ENCODE measurements at regions not wholly inside any gene's neighbourhood (a gene's known extent, or its start where the extent isn't known, plus 50 kb on each side); places are given as distances from the start of the nearest gene placed in this dataset.

DNA sequence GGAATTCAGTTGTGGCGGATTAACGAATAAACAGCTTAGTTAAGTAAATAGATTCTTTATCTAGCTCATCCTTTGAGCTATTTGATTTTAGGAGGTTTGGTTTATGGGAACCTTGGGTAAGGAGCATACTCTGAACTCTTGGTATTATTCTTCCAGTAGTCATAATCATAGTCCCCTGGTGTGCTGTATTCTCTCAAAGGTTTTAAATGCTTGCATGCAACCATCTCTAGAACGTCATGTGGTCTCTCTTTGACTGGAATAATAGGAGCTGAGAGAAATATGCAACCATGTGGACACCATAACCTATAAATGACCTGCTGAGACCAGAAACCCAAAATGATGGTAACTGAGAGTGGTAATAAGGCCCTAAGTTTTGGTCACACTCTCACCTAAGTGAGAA lies 951.6 kb upstream of the MIR17HG start:
- CTCF ChIA-PET: no interaction called here
- Mint-ChIP-seq H3K27me3 (no peaks in the 10 kb centered on the region), H3K36me3 (no peaks in the 10 kb centered on the region), H3K4me1 (no peaks in the 10 kb centered on the region), H3K9me3 (ENCODE audit: low read depth) (peaks cover 11% of the 10 kb centered on the region), H3K27ac (no peak overlapping the region), H3K4me3 (no peak overlapping the region)
- DNase-seq (no peak), ATAC-seq (no peak)

DNA sequence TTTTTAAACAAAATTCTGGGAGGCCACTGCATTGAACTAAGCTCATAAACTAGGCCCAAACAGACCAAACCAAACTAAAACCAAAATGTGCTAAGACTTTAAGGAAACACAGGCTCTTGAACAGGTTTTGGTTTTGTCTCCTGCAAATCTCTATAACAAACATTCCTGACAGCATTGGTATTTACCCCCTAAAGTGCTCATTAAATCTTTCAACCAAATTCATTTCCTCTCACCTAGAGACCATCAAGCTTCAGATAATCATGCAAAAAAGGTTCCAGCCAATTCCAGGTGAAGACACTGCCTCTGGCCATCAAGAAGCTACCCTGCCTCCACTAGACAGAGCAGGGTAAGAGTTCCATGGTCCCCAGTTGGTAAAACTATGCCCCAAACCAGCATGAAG lies 951.2 kb upstream of the MIR17HG start:
- ATAC-seq (no peak), DNase-seq (no peak)
- no peaks in the 10 kb centered on the region for H3K4me1 Mint-ChIP-seq
- CTCF ChIA-PET: no interaction called here
- no peaks in the 10 kb centered on the region for H3K36me3 Mint-ChIP-seq
- no peaks in the 10 kb centered on the region for H3K27me3 Mint-ChIP-seq
- no peak overlapping the region for H3K27ac Mint-ChIP-seq
- no peak overlapping the region for H3K4me3 Mint-ChIP-seq
- H3K9me3 Mint-ChIP-seq (ENCODE audit: low read depth): peaks cover 7% of the 10 kb centered on the region

DNA sequence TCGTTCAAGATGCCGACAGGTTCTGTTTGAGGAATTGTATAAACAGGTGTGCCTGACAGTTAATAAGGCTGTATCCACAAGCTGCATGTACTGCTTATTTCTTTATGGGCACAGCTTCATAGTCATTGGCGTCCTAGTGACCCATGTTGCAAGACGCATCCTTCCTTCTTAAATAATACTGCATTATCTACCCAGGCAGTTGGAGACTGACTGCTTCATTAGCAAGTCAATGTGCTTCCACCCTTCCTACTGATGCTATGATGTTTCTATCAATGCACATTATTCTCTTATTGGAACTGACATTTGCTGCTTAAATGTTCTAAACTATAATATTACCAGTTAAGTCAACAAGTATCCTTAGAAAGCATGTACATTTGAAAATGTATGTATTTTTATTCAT lies 950.0 kb upstream of the MIR17HG start:
- Mint-ChIP-seq H3K36me3 (no peaks in the 10 kb centered on the region), H3K27ac (no peak overlapping the region), H3K4me1 (no peaks in the 10 kb centered on the region), H3K4me3 (no peak overlapping the region), H3K27me3 (no peaks in the 10 kb centered on the region), H3K9me3 (ENCODE audit: low read depth) (peaks cover 10% of the 10 kb centered on the region)
- DNase-seq: no peak
- no peak for ATAC-seq
- CTCF ChIA-PET: no interaction called here

DNA sequence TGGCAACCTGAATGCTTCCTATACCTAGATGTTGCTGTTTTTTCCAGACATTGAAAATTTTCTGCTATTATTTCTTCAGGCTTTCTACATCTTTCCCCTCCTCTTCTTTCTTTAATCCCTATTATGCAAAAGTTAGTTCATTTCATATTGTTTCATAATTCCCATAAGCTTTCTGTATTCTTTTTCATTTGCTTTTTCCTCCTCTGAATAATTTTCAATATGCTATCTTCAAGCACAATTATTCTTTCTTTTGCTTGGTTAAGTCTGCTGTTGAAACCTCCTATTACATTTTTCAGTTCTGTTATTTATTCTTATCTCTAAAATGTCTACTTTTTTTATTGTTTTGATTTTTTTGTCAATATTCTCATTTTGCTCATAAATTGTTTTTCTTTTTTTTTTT lies 947.1 kb upstream of the MIR17HG start:
- CTCF ChIA-PET: no interaction called here
- DNase-seq: no peak
- H3K36me3 Mint-ChIP-seq: no peaks in the 10 kb centered on the region
- ATAC-seq: no peak
- no peak overlapping the region for H3K4me3 Mint-ChIP-seq
- H3K9me3 Mint-ChIP-seq (ENCODE audit: low read depth): peaks cover 15% of the 10 kb centered on the region
- H3K27ac Mint-ChIP-seq: no peak overlapping the region
- H3K4me1 Mint-ChIP-seq: no peaks in the 10 kb centered on the region
- no peaks in the 10 kb centered on the region for H3K27me3 Mint-ChIP-seq

DNA sequence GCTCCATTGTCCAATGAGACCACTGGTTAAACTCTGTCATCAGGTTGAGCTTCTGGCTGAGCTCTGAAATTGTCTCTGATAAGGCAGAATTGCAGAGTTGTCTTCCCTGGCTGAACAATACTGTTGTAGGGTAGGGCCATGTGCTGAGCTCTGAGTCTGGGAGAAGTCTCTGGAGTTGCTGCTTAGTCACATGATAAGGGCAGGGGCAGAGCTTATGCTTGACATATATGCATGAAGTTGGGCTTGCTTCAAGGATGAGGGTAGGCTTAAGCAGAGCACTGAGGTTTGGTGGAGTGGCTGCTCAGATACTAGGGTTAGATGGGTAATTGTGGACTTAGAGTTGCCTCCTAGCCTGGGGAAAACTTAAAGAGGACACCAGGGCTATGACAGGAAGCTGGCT lies 946.3 kb upstream of the MIR17HG start:
- H3K4me1 Mint-ChIP-seq: no peaks in the 10 kb centered on the region
- no peak for DNase-seq
- no peaks in the 10 kb centered on the region for H3K27me3 Mint-ChIP-seq
- peaks cover 15% of the 10 kb centered on the region for H3K9me3 Mint-ChIP-seq (ENCODE audit: low read depth)
- no peaks in the 10 kb centered on the region for H3K36me3 Mint-ChIP-seq
- no peak for ATAC-seq
- H3K4me3 Mint-ChIP-seq: no peak overlapping the region
- H3K27ac Mint-ChIP-seq: no peak overlapping the region
- CTCF ChIA-PET: no interaction called here

GRCh38 chr13:90402102-90402501 lies 945.4 kb upstream of the MIR17HG start:
- H3K4me1 Mint-ChIP-seq: no peaks in the 10 kb centered on the region
- CTCF ChIA-PET: no interaction called here
- H3K27ac Mint-ChIP-seq: no peak overlapping the region
- no peaks in the 10 kb centered on the region for H3K27me3 Mint-ChIP-seq
- no peak for DNase-seq
- no peak for ATAC-seq
- H3K4me3 Mint-ChIP-seq: no peak overlapping the region
- no peaks in the 10 kb centered on the region for H3K36me3 Mint-ChIP-seq
- H3K9me3 Mint-ChIP-seq (ENCODE audit: low read depth): peaks cover 15% of the 10 kb centered on the region

DNA sequence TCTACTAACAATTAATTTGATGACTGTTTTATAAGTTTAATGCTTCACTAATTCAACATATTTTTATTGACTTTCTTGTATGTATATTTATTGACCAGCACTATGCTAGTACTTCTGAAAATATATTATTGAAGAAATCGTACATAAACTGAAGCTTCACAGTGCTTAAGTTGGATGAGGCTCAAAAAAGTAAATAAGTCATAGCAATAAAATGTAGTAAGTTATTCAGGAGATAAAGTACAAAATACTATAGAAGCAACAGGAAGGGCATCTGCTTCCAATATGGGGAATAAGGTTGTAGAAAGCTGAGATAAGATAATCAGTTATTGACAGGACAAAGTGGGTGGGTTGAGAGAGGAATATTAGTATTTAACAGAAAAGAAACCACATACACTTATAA lies 944.9 kb upstream of the MIR17HG start:
- CTCF ChIA-PET: no interaction called here
- Mint-ChIP-seq H3K4me1 (no peaks in the 10 kb centered on the region), H3K27me3 (no peaks in the 10 kb centered on the region), H3K4me3 (no peak overlapping the region), H3K27ac (no peak overlapping the region), H3K36me3 (no peaks in the 10 kb centered on the region), H3K9me3 (ENCODE audit: low read depth) (peaks cover 13% of the 10 kb centered on the region)
- no peak for ATAC-seq
- no peak for DNase-seq

DNA sequence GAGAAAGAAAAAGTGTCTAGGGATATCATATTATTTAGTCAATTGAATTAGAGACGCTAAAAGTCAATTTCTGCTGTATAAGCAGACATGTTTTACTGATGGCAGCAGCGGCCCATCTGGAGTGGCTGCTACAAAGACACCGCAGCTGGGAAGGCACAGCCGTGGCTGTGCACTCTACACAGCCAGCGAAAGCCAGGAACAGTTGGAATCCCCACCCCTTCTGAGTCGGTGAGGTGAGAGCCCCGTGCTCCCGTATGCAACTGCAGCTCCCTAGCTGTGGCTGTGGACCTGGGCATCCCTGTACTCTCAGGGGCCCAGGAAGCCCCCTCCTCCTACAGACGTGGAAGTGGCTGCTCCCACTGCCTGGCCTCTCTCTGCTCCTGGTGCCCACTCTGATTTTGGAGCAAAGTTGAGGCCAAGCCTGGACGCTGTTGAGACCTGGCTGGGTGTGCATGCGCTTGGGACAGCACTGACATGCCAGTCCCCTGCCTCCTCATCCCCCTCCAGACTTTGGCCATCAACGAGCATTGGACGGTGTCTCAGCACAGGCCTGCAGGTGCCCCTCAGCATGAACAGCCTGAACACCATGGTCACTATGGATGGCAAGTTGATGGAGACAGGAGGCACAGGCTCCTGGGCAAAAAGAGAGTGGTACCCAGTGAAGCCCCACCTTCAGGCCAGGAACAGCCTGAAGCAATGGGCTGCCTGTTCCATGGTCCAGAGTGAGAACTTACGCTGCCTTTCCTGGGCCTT lies 944.0 kb upstream of the MIR17HG start:
- no peak for ATAC-seq
- no peak overlapping the region for H3K27ac Mint-ChIP-seq
- DNase-seq: no peak
- H3K4me1 Mint-ChIP-seq: no peaks in the 10 kb centered on the region
- no peak overlapping the region for H3K4me3 Mint-ChIP-seq
- peaks cover 13% of the 10 kb centered on the region for H3K9me3 Mint-ChIP-seq (ENCODE audit: low read depth)
- H3K36me3 Mint-ChIP-seq: no peaks in the 10 kb centered on the region
- CTCF ChIA-PET: no interaction called here
- no peaks in the 10 kb centered on the region for H3K27me3 Mint-ChIP-seq

GRCh38 chr13:90405301-90405700 lies 942.2 kb upstream of the MIR17HG start:
- no peaks in the 10 kb centered on the region for H3K27me3 Mint-ChIP-seq

GRCh38 chr13:90412980-90413379 lies 934.5 kb upstream of the MIR17HG start:
- Mint-ChIP-seq H3K27ac (no peak overlapping the region), H3K36me3 (no peaks in the 10 kb centered on the region), H3K4me1 (no peaks in the 10 kb centered on the region), H3K9me3 (ENCODE audit: low read depth) (peaks cover 10% of the 10 kb centered on the region), H3K27me3 (no peaks in the 10 kb centered on the region), H3K4me3 (no peak overlapping the region)
- DNase-seq (no peak), ATAC-seq (no peak)
- CTCF ChIA-PET: no interaction called here

More at GRCh38 chr13:90405301-90405700, 942.2 kb upstream of the MIR17HG start:
- Mint-ChIP-seq H3K4me1 (no peaks in the 10 kb centered on the region), H3K36me3 (no peaks in the 10 kb centered on the region), H3K9me3 (ENCODE audit: low read depth) (peaks cover 11% of the 10 kb centered on the region), H3K27ac (no peak overlapping the region), H3K4me3 (no peak overlapping the region)
- DNase-seq: no peak
- ATAC-seq: no peak
- CTCF ChIA-PET: no interaction called here

DNA sequence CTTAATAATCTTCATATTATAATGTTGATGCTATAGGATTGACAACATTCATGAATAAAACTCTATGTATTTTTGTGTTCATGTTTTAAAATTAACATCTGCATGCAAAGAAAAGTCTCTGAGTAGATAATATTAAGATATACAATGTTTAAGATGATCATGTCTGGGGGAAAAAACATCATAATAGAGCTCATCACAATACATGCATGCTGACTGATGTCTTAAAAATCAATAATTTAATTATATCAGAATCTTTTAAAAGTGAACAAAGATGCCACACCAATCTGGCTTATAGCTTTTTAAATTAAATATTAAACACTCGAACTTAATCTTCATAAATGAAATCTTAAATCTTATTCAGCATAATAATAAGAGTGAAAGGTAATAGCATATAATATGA lies 933.9 kb upstream of the MIR17HG start:
- H3K4me1 Mint-ChIP-seq: no peaks in the 10 kb centered on the region
- no peak overlapping the region for H3K27ac Mint-ChIP-seq
- no peaks in the 10 kb centered on the region for H3K36me3 Mint-ChIP-seq
- ATAC-seq (no peak), DNase-seq (no peak)
- CTCF ChIA-PET: no interaction called here
- peaks cover 9% of the 10 kb centered on the region for H3K9me3 Mint-ChIP-seq (ENCODE audit: low read depth)
- H3K27me3 Mint-ChIP-seq: no peaks in the 10 kb centered on the region
- no peak overlapping the region for H3K4me3 Mint-ChIP-seq

DNA sequence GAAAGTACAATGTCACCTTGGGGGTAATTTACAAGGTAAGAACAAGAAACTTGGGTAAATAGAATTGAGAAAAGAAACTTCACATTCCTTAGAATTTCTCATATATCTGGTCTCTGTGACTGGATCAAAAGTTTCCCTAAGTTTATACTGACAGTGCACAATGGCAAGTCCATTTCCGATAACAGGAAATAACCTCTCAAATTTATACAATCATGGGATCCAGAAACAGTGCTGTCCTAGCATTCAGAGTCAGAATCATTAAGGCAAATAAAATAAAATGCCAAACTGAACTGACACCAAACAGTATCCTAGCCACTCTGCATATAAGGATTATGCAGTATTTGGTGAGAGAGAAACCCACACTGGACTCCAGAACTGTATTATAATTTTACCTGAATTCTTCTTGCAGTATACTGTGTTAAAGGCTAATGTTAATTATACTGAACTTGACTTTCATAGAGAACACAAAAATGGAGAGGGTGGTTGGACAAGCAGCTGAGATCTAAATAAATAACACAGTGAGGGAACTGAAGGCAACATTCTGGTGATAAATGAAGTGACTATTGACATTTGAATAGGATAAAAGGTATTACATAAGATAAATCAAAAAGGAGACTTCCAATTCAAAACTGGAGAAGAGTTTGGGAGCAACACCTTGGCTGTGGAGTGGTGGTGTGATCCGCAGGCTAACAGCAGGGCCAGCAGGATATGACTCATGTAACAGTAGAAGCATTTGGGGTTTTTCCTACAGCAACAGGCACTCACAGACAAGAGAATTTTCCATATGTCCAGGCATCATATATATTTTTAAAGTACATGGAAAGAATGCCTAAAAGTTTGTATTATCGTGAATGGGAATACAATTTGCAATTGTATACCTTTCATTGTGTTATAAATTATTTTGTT lies 932.5 kb upstream of the MIR17HG start:
- no peak overlapping the region for H3K4me3 Mint-ChIP-seq
- no peaks in the 10 kb centered on the region for H3K4me1 Mint-ChIP-seq
- DNase-seq: no peak
- H3K27ac Mint-ChIP-seq: no peak overlapping the region
- peaks cover 9% of the 10 kb centered on the region for H3K9me3 Mint-ChIP-seq (ENCODE audit: low read depth)
- CTCF ChIA-PET: no interaction called here
- ATAC-seq: no peak
- H3K27me3 Mint-ChIP-seq: no peaks in the 10 kb centered on the region
- no peaks in the 10 kb centered on the region for H3K36me3 Mint-ChIP-seq

DNA sequence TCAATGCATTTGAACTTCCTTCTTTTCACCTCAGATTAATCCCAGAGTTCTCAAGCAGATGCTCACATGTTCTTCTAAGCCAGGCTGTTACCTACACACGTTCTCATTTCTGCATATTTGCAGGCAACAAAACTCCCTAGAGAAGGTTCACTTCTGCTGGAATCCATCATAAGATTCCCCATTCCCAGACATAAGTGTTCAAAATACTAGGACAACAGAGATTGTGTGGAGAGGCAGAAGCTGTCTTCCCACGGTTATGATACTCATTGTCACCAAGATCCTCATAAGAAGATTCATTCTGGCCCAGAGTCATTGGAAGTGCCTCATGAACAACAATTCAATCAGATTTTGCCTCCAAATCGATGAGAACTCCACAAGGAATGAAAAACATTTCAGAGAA lies 931.6 kb upstream of the MIR17HG start:
- Mint-ChIP-seq H3K27ac (no peak overlapping the region), H3K4me1 (no peaks in the 10 kb centered on the region), H3K36me3 (no peaks in the 10 kb centered on the region), H3K27me3 (no peaks in the 10 kb centered on the region), H3K9me3 (ENCODE audit: low read depth) (peaks cover 12% of the 10 kb centered on the region), H3K4me3 (no peak overlapping the region)
- CTCF ChIA-PET: no interaction called here
- ATAC-seq: no peak
- DNase-seq: no peak

GRCh38 chr13:90416519-90416918 lies 931.0 kb upstream of the MIR17HG start:
- no peaks in the 10 kb centered on the region for H3K27me3 Mint-ChIP-seq
- H3K9me3 Mint-ChIP-seq (ENCODE audit: low read depth): peaks cover 13% of the 10 kb centered on the region
- no peaks in the 10 kb centered on the region for H3K4me1 Mint-ChIP-seq
- H3K27ac Mint-ChIP-seq: no peak overlapping the region
- CTCF ChIA-PET: no interaction called here
- no peaks in the 10 kb centered on the region for H3K36me3 Mint-ChIP-seq
- ATAC-seq (no peak), DNase-seq (no peak)
- no peak overlapping the region for H3K4me3 Mint-ChIP-seq

Data from activated CD8-positive, alpha-beta memory T cell treated with anti-CD3 and anti-CD28 coated beads, Interleukin-2, amount 10 ng/mL, durations not matched to agents 7 days and 5 days (primary cell).